ENCODE measurements at regions not wholly inside any gene's neighbourhood (a gene's known extent, or its start where the extent isn't known, plus 50 kb on each side); places are given as distances from the start of the nearest gene placed in this dataset.
A peak's percentile ranks its signal among the peaks of the same experiment; 100 is the strongest.

DNA sequence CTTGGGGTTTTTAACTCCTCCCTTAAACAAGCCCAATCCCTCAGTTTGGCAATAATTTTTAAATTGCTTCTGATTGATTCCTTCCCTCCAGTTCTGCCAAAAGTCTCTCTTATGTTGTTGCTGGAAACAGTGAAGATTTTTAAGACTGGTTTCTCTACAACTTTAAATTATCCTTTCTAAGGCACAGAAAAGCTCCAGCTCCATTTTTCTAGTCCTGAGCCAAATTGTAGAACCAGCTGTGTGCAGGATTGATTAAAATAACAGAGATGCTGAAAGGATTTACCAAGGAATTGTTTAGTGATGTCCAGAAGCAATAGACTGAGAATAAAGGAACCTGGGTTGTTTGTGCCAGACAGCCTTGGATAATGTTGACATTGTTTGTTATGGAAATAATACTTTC lies 111.3 kb downstream of the NUDT12 start:
- Mint-ChIP-seq H3K36me3 (no peaks in the 10 kb centered on the region), H3K27ac (no peak overlapping the region), H3K4me1 (no peaks in the 10 kb centered on the region), H3K27me3 (peaks cover 2 to 3% of the 10 kb centered on the region in 2 donors), H3K9me3 (peaks cover 0 to 2% (median 0%) of the 10 kb centered on the region in 8 donors), H3K4me3 (no peak overlapping the region)
- H3K36me3 ChIP-seq (ENCODE audit: insufficient read depth, low read length), result no peaks in the 10 kb centered on the region
- no peak overlapping the region for H3K27ac ChIP-seq (ENCODE audit: low read depth, low read length)
- CTCF ChIA-PET (ENCODE audit: partially characterized antibody), result no interaction called here
- POLR2A ChIA-PET (ENCODE audit: partially characterized antibody), result no interaction called here
- no peak overlapping the region for H3K4me3 ChIP-seq (ENCODE audit: low read length in 2 of 2)
- no peak for DNase-seq
- H3K27me3 ChIP-seq (ENCODE audit: insufficient read depth, low read length), result no peaks in the 10 kb centered on the region
- H3K9me3 ChIP-seq (ENCODE audit: control insufficient read depth in 1 of 2, low read length in 2 of 2), result no peaks in the 10 kb centered on the region
- intact Hi-C loops (cut with micrococcal nuclease), result no loop called here
- H3K4me1 ChIP-seq (ENCODE audit: insufficient read depth, low read length), result no peaks in the 10 kb centered on the region

DNA sequence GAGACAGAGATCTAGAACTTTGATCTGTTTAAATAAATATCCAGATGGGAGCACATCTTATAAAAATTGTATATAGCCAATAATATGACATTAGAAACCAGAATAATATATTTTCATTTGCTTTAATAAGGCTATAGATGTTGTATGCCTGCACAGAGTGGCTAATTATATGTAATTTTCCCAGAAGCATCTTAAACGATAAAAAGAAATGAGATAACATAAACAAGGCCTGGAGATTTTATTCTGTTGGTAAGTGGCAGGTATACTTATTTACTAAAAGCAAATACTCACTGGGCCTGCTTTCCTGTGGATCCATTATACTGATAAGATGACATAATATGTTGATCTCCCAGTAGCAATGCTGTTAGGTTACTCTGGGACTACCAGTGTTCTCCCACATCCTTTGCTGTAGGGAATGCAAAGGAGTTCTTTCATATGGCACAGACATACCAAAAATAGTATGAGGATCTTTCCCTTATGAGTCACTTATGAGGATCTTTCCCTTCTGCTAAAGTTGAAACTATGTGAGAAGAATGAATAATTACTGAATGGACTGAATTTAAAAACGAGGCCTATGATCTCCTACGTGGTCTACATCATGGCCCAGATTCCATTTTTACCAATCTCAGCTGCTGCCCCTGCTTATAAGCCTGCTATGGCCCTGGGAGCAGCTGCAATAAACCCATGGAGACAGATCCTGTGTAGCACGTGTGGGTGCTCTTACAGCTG lies 112.1 kb downstream of the NUDT12 start:
- Histone ChIP-seq H3K27me3 (ENCODE audit: insufficient read depth, low read length) (no peaks in the 10 kb centered on the region), H3K4me3 (ENCODE audit: low read length in 2 of 2) (no peak overlapping the region), H3K9me3 (ENCODE audit: control insufficient read depth in 1 of 2, low read length in 2 of 2) (no peaks in the 10 kb centered on the region), H3K4me1 (ENCODE audit: insufficient read depth, low read length) (no peaks in the 10 kb centered on the region), H3K27ac (ENCODE audit: low read depth, low read length) (no peak overlapping the region), H3K36me3 (ENCODE audit: insufficient read depth, low read length) (no peaks in the 10 kb centered on the region)
- Mint-ChIP-seq H3K27ac (no peak overlapping the region), H3K4me3 (no peak overlapping the region), H3K36me3 (no peaks in the 10 kb centered on the region), H3K9me3 (peaks cover 0 to 2% (median 0%) of the 10 kb centered on the region in 8 donors), H3K27me3 (peaks cover 2 to 3% of the 10 kb centered on the region in 2 donors), H3K4me1 (no peaks in the 10 kb centered on the region)
- intact Hi-C loops (cut with micrococcal nuclease), result no loop called here
- CTCF ChIA-PET (ENCODE audit: partially characterized antibody), result no interaction called here
- POLR2A ChIA-PET (ENCODE audit: partially characterized antibody), result no interaction called here
- no peak for DNase-seq

DNA sequence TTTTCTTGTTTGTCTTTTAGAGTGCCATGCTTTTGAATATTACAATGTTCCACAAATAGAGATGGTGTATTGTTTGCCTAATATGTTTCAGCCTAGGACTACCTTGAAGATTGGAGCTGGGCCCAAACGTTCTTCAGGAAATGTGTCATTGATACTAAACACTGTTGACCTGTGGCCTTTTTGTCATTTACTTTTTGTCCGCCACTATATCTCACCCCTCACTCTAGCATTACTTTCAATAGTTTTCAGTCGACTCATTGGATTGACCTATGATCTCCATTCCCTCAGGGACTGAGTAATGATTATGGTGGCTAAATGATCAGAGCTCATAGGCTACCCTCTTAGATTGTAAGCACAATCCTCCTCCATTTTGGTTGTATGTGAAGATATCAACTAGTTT lies 115.8 kb downstream of the NUDT12 start:
- no peaks in the 10 kb centered on the region for H3K4me1 ChIP-seq (ENCODE audit: insufficient read depth, low read length)
- ChIA-PET POLR2A (ENCODE audit: partially characterized antibody) (no interaction called here), CTCF (ENCODE audit: partially characterized antibody) (no interaction called here)
- Mint-ChIP-seq H3K4me3 (no peak overlapping the region), H3K27ac (no peak overlapping the region), H3K4me1 (no peaks in the 10 kb centered on the region), H3K27me3 (peaks cover 2 to 3% of the 10 kb centered on the region in 2 donors), H3K36me3 (no peaks in the 10 kb centered on the region), H3K9me3 (peaks cover 0 to 7% (median 0%) of the 10 kb centered on the region in 8 donors)
- no peaks in the 10 kb centered on the region for H3K36me3 ChIP-seq (ENCODE audit: insufficient read depth, low read length)
- intact Hi-C loops (cut with micrococcal nuclease), result no loop called here
- H3K27me3 ChIP-seq (ENCODE audit: insufficient read depth, low read length), result no peaks in the 10 kb centered on the region
- H3K4me3 ChIP-seq (ENCODE audit: low read length in 2 of 2), result no peak overlapping the region
- H3K9me3 ChIP-seq (ENCODE audit: control insufficient read depth in 1 of 2, low read length in 2 of 2), result no peaks in the 10 kb centered on the region
- no peak for DNase-seq
- no peak overlapping the region for H3K27ac ChIP-seq (ENCODE audit: low read depth, low read length)

GRCh38 chr5:103445426-103446035 lies 117.1 kb downstream of the NUDT12 start:
- no peaks in the 10 kb centered on the region for H3K4me1 ChIP-seq (ENCODE audit: insufficient read depth, low read length)
- no peak overlapping the region for H3K4me3 ChIP-seq (ENCODE audit: low read length in 2 of 2)
- no peaks in the 10 kb centered on the region for H3K9me3 ChIP-seq (ENCODE audit: control insufficient read depth in 1 of 2, low read length in 2 of 2)
- Mint-ChIP-seq H3K27ac (peak overlapping the region in 1 of 7 donors; percentile 19), H3K9me3 (peaks cover 0 to 9% (median 5%) of the 10 kb centered on the region in 8 donors), H3K4me1 (no peaks in the 10 kb centered on the region), H3K4me3 (no peak overlapping the region), H3K36me3 (no peaks in the 10 kb centered on the region), H3K27me3 (peaks cover 1 to 2% of the 10 kb centered on the region in 2 donors)
- POLR2A ChIA-PET (ENCODE audit: partially characterized antibody), result no interaction called here
- H3K27me3 ChIP-seq (ENCODE audit: insufficient read depth, low read length), result no peaks in the 10 kb centered on the region
- H3K27ac ChIP-seq (ENCODE audit: low read depth, low read length), result no peak overlapping the region
- H3K36me3 ChIP-seq (ENCODE audit: insufficient read depth, low read length), result no peaks in the 10 kb centered on the region
- CTCF ChIA-PET (ENCODE audit: partially characterized antibody), result no interaction called here
- no peak for DNase-seq
- intact Hi-C loops (cut with micrococcal nuclease), result no loop called here

- Histone ChIP-seq H3K36me3 (ENCODE audit: insufficient read depth, low read length) (no peaks in the 10 kb centered on the region), H3K9me3 (ENCODE audit: control insufficient read depth in 1 of 2, low read length in 2 of 2) (peaks cover 0 to 5% of the 10 kb centered on the region in 2 donors), H3K4me3 (ENCODE audit: low read length in 2 of 2) (no peak overlapping the region), H3K27me3 (ENCODE audit: insufficient read depth, low read length) (no peaks in the 10 kb centered on the region), H3K4me1 (ENCODE audit: insufficient read depth, low read length) (no peaks in the 10 kb centered on the region), H3K27ac (ENCODE audit: low read depth, low read length) (no peak overlapping the region)
- intact Hi-C loops (cut with micrococcal nuclease), result no loop called here
- CTCF ChIA-PET (ENCODE audit: partially characterized antibody), result no interaction called here
- Mint-ChIP-seq H3K4me3 (no peak overlapping the region), H3K4me1 (no peaks in the 10 kb centered on the region), H3K9me3 (peaks cover 3 to 18% (median 15%) of the 10 kb centered on the region in 8 donors), H3K36me3 (no peaks in the 10 kb centered on the region), H3K27me3 (peaks cover 1 to 2% of the 10 kb centered on the region in 2 donors), H3K27ac (no peak overlapping the region)
- POLR2A ChIA-PET (ENCODE audit: partially characterized antibody), result no interaction called here
- DNase-seq, result no peak
These were observed 118.1 kb downstream of the NUDT12 start for GRCh38 chr5:103444333-103445038.

GRCh38 chr5:103442750-103443149 lies 119.8 kb downstream of the NUDT12 start:
- Mint-ChIP-seq H3K36me3 (no peaks in the 10 kb centered on the region), H3K27me3 (peaks cover 1 to 2% of the 10 kb centered on the region in 2 donors), H3K9me3 (peaks cover 3 to 31% (median 21%) of the 10 kb centered on the region in 8 donors), H3K4me1 (no peaks in the 10 kb centered on the region), H3K27ac (no peak overlapping the region), H3K4me3 (no peak overlapping the region)
- Histone ChIP-seq H3K4me1 (ENCODE audit: insufficient read depth, low read length) (no peaks in the 10 kb centered on the region), H3K9me3 (ENCODE audit: control insufficient read depth in 1 of 2, low read length in 2 of 2) (peaks cover 0 to 5% of the 10 kb centered on the region in 2 donors), H3K27me3 (ENCODE audit: insufficient read depth, low read length) (no peaks in the 10 kb centered on the region), H3K36me3 (ENCODE audit: insufficient read depth, low read length) (no peaks in the 10 kb centered on the region), H3K27ac (ENCODE audit: low read depth, low read length) (no peak overlapping the region), H3K4me3 (ENCODE audit: low read length in 2 of 2) (no peak overlapping the region)
- DNase-seq, result no peak
- intact Hi-C loops (cut with micrococcal nuclease), result no loop called here
- ChIA-PET POLR2A (ENCODE audit: partially characterized antibody) (no interaction called here), CTCF (ENCODE audit: partially characterized antibody) (no interaction called here)

- ChIA-PET POLR2A (ENCODE audit: partially characterized antibody) (no interaction called here), CTCF (ENCODE audit: partially characterized antibody) (no interaction called here)
- no peak for DNase-seq
- H3K36me3 Mint-ChIP-seq, result no peaks in the 10 kb centered on the region
- no peak overlapping the region for H3K4me3 ChIP-seq (ENCODE audit: low read length in 2 of 2)
- peaks cover 0 to 5% of the 10 kb centered on the region in 2 donors for H3K9me3 ChIP-seq (ENCODE audit: control insufficient read depth in 1 of 2, low read length in 2 of 2)
- no peaks in the 10 kb centered on the region for H3K4me1 ChIP-seq (ENCODE audit: insufficient read depth, low read length)
- no peak overlapping the region for H3K27ac ChIP-seq (ENCODE audit: low read depth, low read length)
- no peaks in the 10 kb centered on the region for H3K36me3 ChIP-seq (ENCODE audit: insufficient read depth, low read length)
- intact Hi-C loops (cut with micrococcal nuclease), result no loop called here
- no peaks in the 10 kb centered on the region for H3K27me3 ChIP-seq (ENCODE audit: insufficient read depth, low read length)
- no peaks in the 10 kb centered on the region for H3K4me1 Mint-ChIP-seq
- H3K27me3 Mint-ChIP-seq, result peaks cover 1 to 2% of the 10 kb centered on the region in 2 donors
- H3K9me3 Mint-ChIP-seq, result peaks cover 3 to 34% (median 22%) of the 10 kb centered on the region in 8 donors
- H3K4me3 Mint-ChIP-seq, result no peak overlapping the region
- H3K27ac Mint-ChIP-seq, result no peak overlapping the region
These were observed 121.1 kb downstream of the NUDT12 start for GRCh38 chr5:103441523-103441922.

Data from CD4-positive, alpha-beta memory T cell (primary cell).